ENCODE measurements at regions not wholly inside any gene's neighbourhood (a gene's known extent, or its start where the extent isn't known, plus 50 kb on each side); places are given as distances from the start of the nearest gene placed in this dataset.

GRCh38 chr4:32102896-32103295 lies 1382.7 kb downstream of the PCDH7 start (continued):
- no peak for TF ChIP-seq BCL3 (IDR thresholded peaks at IDR 0.05)
- no peak for TF ChIP-seq PHF8 (IDR thresholded peaks at IDR 0.05; ENCODE audit: borderline replicate concordance, low read depth)
- no peak for TF ChIP-seq CHD4 (IDR thresholded peaks at IDR 0.05; ENCODE audit: borderline replicate concordance)

- no peak for TF ChIP-seq FOSL2 (IDR thresholded peaks at IDR 0.05)
- no peak for TF ChIP-seq FOSL2 (CRISPR knock-in tag; IDR thresholded peaks at IDR 0.05)
- no peak for TF ChIP-seq ZSCAN20 (CRISPR knock-in tag; IDR thresholded peaks at IDR 0.05)
- no peak for TF ChIP-seq HEYL (CRISPR knock-in tag; IDR thresholded peaks at IDR 0.05)
- TF ChIP-seq REST (IDR thresholded peaks at IDR 0.05): no peak
- TF ChIP-seq BCL3 (IDR thresholded peaks at IDR 0.05): no peak
- TF ChIP-seq ELK1 (IDR thresholded peaks at IDR 0.05; ENCODE audit: low read depth, low read length): no peak
- no peak for TF ChIP-seq POLR2A (IDR thresholded peaks at IDR 0.05; ENCODE audit: low read length)
- no peak for TF ChIP-seq EHF (CRISPR knock-in tag; IDR thresholded peaks at IDR 0.05)
- no peak for TF ChIP-seq PHF8 (IDR thresholded peaks at IDR 0.05; ENCODE audit: borderline replicate concordance, low read depth)
- no peak for TF ChIP-seq MAZ (IDR thresholded peaks at IDR 0.05; ENCODE audit: borderline replicate concordance, low read depth, low read length)
- no peak for TF ChIP-seq HOXA7 (CRISPR knock-in tag; IDR thresholded peaks at IDR 0.05)
- TF ChIP-seq SREBF2 (IDR thresholded peaks at IDR 0.05): no peak
- no peak for TF ChIP-seq HDAC2 (IDR thresholded peaks at IDR 0.05)
- TF ChIP-seq MAX (IDR thresholded peaks at IDR 0.05): no peak
- TF ChIP-seq USF2 (IDR thresholded peaks at IDR 0.05): no peak
- no peak for TF ChIP-seq PBX3 (IDR thresholded peaks at IDR 0.05)
- TF ChIP-seq RNF2 (IDR thresholded peaks at IDR 0.05; ENCODE audit: borderline replicate concordance, low read depth): no peak
- no peak for TF ChIP-seq EP300 (IDR thresholded peaks at IDR 0.05)
- no peak for TF ChIP-seq MYC (IDR thresholded peaks at IDR 0.05; ENCODE audit: borderline replicate concordance, low read length)
- no peak for ATAC-seq
- Histone ChIP-seq H3K4me2 (no peak overlapping the region), H3K4me1 (no peaks in the 10 kb centered on the region), H3K27ac (no peak overlapping the region), H3K4me3 (no peak overlapping the region), H3K9me3 (no peaks in the 10 kb centered on the region)
- peak in 1 of 2 experiments; percentile 0 for DNase-seq (ENCODE audit: low read depth in 1 of 2, low spot score in 1 of 2)
- no peak for FAIRE-seq
- ChIA-PET CTCF (no interaction called here), POLR2A (no interaction called here)
- 69% methylated on average over 3 of the region's 3 CpGs for WGBS (ENCODE audit: missing lambda C conversion rate)
These were observed 1386.6 kb downstream of the PCDH7 start for GRCh38 chr4:32106767-32107166.
